Hippocampal formation (tissue), 2 donors: ENCODE measurements at regions not wholly inside any gene's neighbourhood (a gene's known extent, or its start where the extent isn't known, plus 50 kb on each side); places are given as distances from the start of the nearest gene placed in this dataset.

Experiments used
- DNase-seq, 2 donors: peaks; one replicate each; lab custom pipeline; 2025; lab: John Stamatoyannopoulos, UW

- DNase-seq, result no peak
Observed at GRCh38 chr22:49567899-49568750, 259.5 kb downstream of the BRD1 start.

- DNase-seq, result no peak
Observed at GRCh38 chr22:49566693-49567092, 261.0 kb downstream of the BRD1 start.

- DNase-seq, result no peak
Observed at GRCh38 chr22:49566141-49566541, 261.5 kb downstream of the BRD1 start.

DNA sequence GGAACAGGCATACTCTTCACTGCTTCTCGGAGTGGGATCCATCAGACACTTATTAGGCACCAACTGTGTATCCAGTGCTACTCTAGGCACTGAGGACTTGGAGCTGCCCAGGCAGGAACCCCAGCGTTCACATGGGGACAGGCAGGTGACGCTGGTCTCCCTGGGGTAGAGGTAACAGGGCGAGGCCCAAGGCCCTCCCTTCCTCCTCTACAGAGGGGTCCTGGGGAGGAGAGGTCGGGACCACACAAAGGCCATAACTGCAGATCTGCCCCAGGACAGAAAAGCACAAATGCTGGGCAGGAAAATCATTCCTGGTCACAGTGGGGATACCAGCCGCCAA lies 262.2 kb downstream of the BRD1 start:
- no peak for DNase-seq

- no peak for DNase-seq
Observed at GRCh38 chr22:49564666-49565515, 262.8 kb downstream of the BRD1 start.

- no peak for DNase-seq
Observed at GRCh38 chr22:49564054-49564453, 263.6 kb downstream of the BRD1 start.

- DNase-seq, result no peak
Observed at GRCh38 chr22:49562685-49563249, 264.9 kb downstream of the BRD1 start.

- DNase-seq, result no peak
Observed at GRCh38 chr22:49561976-49562375, 265.7 kb downstream of the BRD1 start.

- no peak for DNase-seq
Observed at GRCh38 chr22:49561338-49561737, 266.3 kb downstream of the BRD1 start.

GRCh38 chr22:49555526-49555925 lies 272.1 kb downstream of the BRD1 start:
- no peak for DNase-seq

DNA sequence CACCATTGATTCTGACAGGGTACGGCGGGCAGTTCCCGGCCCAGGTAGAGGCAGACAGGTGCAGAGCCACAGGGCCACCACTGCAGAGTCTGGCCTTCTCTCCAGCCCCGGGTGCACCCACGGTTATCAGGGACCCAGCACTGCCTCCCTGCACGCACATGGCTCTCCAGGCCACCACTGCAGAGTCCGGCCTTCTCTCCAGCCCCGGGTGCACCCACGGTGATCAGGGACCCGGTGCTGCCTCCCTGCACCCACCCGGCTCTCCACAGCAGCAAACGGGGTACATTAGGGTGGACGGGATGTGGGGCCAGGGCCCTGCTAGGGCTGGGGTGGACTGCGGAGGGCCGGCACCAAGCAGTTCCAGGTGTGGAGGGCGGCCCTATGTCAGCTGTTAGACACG lies 272.9 kb downstream of the BRD1 start:
- no peak for DNase-seq

GRCh38 chr22:49554296-49554625 lies 273.4 kb downstream of the BRD1 start:
- DNase-seq, result no peak

- DNase-seq, result no peak
Observed at GRCh38 chr22:49553518-49554295, 274.0 kb downstream of the BRD1 start.

GRCh38 chr22:49553076-49553475 lies 274.6 kb downstream of the BRD1 start:
- no peak for DNase-seq

GRCh38 chr22:49551897-49552614 lies 275.6 kb downstream of the BRD1 start:
- no peak for DNase-seq

DNA sequence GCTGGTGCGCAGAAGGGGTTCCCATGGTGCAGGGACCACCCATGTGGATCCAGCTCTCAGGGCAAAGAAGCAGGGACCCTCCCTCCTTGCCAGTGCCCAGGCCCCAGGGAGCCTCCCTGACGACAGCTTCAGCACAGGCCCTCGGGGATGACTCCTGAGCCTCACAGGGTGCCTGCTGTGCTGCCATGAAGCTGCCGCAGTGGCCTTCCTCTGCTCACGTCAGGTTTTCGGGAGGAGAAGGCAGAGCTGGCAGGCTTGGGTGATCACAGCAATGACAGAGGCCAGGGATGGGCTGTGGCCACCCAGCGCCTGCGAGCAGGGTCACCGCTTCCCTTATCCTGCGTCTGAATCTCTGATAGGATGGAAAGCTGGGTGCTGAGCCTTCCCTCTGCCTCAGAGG lies 276.2 kb downstream of the BRD1 start:
- DNase-seq, result no peak

- DNase-seq, result no peak
Observed at GRCh38 chr22:49550766-49551362, 276.8 kb downstream of the BRD1 start.

GRCh38 chr22:49550141-49550430 lies 277.6 kb downstream of the BRD1 start:
- no peak for DNase-seq

GRCh38 chr22:49549256-49550140 lies 278.2 kb downstream of the BRD1 start:
- no peak for DNase-seq
